HG03196 (cell line): ENCODE measurements at regions not wholly inside any gene's neighbourhood (a gene's known extent, or its start where the extent isn't known, plus 50 kb on each side); places are given as distances from the start of the nearest gene placed in this dataset.
"Not testable (repeated sequence)": the region's sequence is repeated elsewhere in the genome, so short reads cannot be mapped to it uniquely, and the experiment has no call there.

ENCODE experiments used
- ATAC-seq: cut with Tn5 transposase; IDR thresholded peaks from one replicate; pipeline ENCODE4 v1.9.1; 2021; ENCODE audit not compliant: unreplicated experiment

DNA sequence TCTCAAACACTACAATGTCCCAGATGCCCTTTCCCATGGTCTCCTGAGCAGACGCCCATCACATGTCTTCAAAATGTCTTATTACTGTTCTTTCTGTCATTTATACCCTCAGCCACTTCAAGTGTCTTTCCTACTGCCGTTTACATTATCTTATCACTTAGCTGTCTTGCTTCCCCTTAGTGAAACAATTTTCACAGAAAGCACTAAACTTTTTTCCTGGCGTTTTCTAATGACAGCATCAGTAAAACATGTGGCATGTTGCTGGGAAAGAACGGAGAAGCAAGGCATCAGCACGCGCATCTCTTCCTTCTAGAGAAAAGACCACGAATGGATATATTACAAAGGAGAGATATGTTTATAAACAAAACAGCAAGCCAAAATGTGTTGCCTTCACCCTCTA is 189.7 kb upstream of the SLIT2 start:
- ATAC-seq = no peak

DNA sequence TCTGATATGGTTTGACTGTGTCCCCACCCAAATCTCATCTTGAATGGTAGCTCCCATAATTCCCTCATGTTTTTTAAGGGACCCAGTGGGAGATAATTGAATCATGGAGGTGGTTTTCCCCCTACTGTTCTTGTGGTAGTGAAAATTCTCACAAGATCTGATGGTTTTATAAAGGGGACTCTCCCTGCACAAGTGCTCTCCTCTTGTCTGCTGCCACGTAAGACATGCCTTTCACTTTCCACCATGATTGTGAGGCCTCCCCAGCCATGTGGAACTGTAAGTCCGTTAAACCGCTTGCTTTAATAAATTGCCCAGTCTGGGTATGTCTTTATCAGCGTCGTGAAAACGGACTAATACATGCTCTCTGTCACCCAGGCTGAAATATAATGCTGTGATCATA is 200.9 kb upstream of the SLIT2 start:
- no peak for ATAC-seq

DNA sequence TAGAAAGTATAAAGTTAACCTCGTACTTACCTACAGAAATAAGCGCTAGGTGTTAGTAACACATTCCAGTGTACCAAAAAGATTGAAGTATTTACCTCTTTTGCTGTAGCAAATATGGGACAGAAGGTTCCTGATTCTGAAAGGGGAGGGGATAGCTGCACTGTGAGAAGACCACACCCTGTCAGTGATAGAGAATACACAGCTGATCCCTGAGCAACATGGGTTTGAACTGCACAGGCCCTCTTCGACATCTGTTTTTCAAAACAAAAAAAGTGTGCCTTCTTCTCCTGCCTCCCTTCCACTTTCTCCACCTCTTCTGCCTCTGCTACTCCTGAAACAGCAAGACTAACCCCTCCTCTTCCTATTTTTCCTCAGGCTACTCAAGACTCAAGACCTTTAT is 201.8 kb upstream of the SLIT2 start:
- no peak for ATAC-seq

DNA sequence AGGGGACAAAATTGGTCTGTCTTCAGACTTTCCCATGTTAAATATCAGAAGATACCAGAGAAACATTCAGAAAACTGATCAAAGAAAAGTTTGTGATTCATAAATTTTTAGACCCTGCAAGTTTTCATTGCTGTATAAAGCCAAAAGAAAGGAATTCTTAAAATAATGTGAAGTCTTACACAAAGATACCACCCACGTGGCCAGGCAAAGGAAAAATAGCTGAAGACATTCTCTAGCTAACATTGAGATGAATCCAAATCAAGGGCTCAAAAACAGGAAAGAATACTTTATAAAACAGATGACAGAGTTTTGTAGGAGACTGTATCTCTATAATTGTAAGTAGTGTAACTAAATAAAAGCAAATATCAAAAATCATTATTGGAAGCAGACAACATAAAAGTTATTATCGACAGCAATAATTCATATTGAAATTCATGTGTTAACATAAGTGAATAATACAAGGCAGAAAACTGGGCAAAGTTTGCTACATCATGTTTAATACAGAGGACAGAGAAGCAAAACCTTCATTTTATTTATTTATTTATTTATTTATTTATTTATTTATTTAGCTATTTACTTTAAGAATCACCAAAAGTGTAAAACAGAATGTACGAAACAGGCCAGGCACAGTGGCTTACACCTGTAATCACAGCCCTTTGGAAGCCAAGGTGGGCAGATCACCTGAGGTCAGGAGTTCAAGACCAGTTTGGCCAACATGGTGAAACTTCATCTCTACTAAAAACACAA is 204.6 kb upstream of the SLIT2 start:
- no peak for ATAC-seq

DNA sequence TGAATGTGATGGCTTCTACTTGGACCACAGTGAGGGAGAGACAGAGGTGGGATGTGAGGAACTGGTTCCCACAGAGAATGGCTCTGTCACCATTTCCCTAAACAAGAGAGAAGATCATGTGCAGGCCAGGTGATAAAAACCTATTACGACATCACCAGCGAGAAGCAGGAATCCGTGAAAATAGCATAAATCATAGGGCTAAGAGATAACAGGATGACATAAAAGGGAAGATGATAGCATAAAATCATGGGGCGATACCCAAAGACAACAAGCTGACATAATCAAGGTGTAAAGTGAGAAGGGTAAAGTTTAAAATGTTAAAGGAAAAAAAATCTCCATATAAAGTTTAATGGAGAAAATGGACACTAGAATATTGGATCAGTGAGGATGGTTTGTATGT is 205.5 kb upstream of the SLIT2 start:
- no peak for ATAC-seq

DNA sequence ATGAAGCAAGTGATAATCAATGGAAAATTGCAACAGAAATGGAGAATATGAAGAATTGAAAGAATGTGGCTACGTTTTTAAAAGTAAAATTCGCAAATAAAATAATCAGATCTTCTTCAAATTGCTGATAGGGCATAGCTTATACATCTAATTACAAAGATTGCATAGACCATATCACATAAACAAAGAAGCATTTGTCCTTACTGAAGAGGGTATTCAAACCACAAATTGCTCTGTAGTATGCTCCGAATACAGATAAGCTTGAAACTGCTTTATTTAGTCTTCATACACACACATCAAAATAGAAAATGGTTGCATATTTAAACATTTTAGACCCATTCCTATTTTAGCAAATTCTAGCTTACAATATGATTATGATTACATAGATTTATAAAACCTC is 206.7 kb upstream of the SLIT2 start:
- no peak for ATAC-seq

DNA sequence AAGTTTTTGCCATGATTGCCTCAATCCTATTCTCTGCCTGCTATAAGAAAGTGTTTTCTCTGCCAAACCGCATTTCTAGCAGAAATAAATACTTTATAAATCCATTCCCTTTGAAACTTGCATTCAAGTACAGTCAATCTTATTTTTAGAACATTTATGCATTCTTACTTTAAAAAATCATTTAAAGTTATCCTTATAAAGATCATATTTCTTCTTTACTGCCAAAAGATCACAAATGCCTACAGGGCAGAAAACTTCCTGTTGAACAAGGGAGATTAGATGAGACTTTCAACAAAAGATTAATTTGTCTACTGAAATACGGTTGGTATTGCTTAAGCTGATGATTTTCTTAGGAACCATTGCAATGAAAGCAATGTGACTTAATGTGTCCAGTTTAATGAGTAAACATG is 207.2 kb upstream of the SLIT2 start:
- no peak for ATAC-seq

DNA sequence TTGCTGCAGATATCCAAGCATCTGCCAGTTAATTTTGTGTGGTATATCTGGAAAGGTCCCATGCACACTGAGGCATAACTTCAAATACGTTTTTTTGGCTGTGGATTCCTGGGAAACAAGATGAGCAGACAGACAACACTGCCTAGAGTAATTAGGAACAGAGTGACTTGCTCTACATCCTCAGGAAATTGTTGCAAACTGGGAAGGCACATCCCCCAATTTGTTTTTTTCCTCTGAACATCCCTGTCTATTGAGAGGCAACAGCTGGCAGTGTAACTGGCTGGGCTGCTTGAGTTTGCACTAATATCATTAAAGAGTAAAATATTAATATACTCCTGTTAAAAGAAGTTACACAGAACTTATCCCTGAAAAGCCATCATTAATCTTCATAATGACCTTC is 207.7 kb upstream of the SLIT2 start:
- ATAC-seq = no peak

DNA sequence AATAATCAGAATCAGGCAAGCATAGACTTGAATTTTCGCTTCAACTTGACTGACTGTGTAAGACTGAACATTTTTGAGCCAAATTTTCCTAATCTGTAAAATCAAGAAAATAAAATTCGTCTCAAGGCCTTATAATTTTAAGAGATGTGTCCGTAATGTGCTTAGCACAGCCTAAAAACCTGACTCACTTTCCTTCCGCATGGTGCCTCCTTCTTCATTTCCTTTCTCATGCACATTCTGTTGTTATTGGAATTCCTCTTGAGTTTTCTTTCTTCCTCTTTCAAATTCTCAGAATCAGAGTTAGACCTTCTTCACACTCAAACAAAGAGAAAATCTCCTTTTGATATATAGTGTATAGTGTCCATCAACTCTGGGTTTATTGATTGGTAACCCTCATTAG is 208.9 kb upstream of the SLIT2 start:
- ATAC-seq = no peak

DNA sequence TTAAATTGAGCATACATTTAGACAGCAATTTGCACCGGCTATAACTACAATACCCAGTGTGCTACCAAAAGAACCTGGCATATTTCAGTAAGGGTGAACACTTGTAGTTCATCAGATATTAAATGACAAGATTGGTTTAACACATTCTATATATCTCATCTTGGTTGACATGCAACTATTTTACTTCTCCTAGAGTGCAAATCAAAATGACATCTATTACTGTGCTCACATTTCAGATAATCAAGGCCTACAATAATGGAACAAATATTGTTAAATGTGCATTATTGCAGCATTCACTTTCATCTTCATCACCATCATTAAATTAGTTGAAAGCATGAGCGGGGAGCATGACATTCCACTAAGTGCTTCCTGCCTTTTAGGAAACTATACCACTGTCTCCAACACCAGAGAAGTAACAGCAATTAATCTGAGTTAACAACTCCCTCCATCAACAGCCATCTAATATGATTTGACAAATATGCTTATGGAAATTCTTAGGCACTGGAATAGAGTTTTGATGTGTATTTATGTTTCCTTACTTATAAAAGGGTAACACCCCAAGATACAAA is 209.8 kb upstream of the SLIT2 start:
- ATAC-seq = no peak

DNA sequence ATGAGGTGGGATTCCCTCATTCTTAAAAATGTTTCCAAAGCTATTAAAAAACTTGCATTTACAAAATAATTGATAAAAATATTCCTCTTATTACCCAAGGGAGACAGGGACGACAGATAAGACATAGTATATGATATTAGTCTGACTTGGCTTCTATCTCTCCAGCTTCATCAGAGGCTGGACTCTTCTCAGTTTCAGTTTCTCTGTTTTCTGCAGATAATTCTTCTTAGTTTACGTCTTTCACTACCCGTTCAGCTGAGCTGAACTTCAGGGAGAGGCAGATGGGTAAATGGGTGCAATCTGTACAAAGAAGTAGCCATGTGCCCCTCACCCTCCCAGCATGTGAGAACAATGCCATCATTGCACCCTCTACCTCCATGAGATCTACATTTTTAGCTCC is 214.0 kb upstream of the SLIT2 start:
- no peak for ATAC-seq

DNA sequence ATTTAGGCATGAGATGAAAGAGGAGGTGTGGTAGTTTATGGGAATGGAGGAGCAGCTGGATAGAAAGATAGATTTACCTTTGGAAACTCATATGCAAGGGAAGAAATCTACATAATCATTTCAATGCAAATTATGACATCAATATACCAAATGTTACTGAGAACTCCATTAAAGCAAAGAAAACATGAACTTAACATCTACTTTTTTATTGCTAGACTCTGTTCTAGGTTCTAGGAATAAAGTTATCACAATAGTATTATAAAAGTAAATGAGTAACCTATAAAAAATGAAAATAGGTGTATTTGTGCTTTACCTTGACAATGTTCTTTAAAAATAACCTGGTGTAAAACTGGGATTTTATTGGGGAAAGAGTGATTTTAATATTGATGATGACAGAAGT is 221.6 kb upstream of the SLIT2 start:
- ATAC-seq = no peak

DNA sequence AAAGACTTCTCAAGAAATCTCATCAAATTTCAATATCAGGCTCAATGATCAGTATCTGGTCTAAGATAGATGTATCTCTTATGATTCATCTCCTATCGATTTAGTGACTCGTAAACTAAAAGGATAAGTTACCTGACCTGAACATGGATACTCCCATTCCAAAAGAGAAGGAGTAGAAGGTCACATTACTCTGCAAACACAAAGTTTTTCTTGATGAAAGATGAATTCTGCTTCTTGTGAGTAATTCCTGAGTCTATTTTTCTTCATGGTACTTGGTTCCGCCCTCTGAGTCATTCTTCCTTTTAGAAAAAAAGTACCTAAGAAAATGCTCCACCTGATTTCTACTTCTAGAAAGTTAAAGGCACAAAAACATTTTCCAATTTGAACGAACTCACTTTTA is 223.1 kb upstream of the SLIT2 start:
- no peak for ATAC-seq

DNA sequence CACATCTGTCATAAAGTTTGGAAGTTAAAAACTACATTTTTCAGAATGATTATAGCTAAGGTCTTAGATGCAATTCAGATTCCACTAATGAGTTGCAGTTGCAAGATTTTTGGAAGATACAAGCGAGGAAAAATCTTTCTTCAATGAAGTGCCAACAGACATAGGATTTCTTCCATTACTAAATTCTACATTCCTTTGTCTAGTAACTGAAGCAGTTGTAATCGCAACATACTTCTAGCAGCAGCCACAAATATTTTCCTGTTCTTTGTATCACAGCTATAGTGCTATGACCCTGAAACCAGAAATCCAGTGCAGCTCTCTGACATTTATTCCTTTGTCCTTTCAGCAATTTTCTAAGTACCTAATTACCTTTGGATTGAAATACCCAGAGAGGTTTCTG is 225.2 kb upstream of the SLIT2 start:
- no peak for ATAC-seq

DNA sequence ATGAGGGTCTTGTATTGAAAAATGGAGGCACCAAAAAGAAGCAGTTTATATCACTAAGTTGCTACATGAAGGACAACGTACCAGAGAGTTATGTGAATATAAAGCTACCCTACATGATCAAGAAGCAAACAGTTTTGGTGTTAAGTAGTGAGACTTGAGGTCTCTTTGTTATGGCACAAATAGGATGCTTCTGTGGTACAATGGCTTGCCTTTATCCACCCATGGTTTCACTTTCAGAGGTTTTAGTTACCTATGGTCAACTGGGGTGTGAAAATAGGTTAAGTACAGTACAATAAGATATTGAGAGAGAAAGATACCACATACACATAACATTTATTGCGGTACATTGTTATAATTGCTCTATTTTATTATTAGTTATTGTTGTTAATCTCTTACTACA is 229.2 kb upstream of the SLIT2 start:
- no peak for ATAC-seq

DNA sequence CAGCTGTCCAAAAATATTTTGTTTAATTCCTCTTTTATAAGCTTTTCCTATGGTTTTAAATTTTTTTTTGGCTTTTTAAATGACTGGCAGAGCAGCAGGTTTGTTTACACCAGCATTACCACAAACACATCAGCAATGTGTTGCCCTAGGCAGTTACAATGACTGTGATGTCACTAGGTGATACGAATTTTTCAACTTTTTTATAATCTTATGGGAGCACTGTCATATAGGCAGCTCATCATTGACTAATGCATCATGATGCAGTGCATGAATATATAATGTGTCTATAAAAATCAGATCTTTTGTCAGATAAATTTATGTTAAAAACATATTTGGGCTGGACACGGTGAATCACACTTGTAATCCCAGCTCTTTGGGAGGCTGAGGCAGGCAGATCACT is 231.6 kb upstream of the SLIT2 start:
- no peak for ATAC-seq

DNA sequence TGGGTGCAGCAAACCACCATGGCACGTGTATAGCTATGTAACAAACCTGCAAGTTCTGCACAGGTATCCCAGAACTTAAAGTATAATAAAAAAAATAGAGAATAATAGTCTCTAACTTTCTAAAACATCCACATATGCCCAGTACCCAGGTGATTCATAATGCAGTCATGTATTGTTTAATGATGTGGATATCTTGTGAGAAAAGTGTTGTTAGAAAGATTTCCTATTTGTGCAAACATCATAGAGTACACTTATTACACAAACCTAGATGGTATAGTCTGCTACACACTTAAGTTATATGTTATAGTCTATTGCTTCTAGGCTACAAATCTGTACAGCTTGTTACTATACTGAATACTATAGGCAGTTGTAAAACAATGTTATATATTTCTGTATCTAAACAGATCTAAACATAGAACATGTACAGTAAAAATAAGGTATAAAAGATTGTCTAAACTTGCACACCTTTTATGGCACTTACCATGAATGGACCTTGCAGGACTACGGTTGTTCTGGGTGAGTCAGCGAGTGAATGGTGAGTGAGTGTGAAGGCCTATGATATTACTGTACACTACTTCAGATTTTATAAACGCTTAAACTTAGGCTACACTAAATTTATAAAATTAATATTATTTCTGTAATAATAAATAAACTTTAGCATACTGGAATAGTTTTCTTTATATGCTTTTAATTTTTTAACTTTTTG is 232.2 kb upstream of the SLIT2 start:
- no peak for ATAC-seq

DNA sequence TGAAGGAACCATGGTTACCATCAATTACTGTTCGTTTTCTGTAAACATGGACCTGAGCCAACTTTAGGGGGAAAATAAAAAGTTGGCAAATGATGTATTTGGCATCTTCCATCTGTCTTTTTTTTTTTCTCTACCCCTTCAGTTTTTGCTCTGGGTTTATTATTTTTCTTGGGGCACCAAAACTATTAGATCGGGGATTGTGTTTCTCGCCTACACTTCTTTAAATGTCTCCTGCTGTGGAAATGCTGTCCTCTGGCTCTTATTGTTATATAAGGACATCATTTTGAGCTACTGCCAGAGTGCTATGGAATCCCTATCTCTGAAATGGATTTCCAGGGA is 234.0 kb upstream of the SLIT2 start:
- no peak for ATAC-seq

DNA sequence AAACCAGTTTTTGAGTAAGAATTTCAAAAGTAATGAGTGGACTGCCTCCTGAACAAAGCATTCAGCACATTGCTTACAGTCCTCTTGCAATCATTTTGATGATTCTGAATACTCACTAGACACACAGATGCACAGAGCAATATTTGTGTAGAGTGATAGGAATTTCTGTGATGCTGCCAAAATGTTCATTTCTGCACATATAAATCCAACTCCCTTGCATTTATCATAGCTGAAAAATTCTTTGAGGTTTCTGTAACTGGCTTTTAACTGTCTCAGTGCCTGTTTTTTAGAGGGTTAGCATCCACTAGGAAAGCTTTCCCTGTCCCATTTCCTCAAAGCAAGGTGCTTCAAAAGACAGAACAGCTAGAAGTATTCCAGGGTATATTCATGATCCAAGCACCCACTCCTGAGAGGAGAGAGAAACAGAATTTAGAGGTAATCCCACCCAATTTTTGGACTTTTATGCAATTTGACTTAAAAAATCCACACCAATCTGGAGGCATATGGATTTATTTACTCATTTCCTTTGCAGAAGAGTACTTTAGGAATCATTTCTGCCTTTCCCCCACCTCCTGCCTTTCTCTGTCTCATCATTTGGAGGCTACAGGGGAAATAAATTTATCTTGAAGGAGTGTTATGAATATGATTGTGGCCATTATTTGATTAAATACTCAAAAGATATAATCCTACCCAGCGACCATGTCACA is 234.5 kb upstream of the SLIT2 start:
- no peak for ATAC-seq

DNA sequence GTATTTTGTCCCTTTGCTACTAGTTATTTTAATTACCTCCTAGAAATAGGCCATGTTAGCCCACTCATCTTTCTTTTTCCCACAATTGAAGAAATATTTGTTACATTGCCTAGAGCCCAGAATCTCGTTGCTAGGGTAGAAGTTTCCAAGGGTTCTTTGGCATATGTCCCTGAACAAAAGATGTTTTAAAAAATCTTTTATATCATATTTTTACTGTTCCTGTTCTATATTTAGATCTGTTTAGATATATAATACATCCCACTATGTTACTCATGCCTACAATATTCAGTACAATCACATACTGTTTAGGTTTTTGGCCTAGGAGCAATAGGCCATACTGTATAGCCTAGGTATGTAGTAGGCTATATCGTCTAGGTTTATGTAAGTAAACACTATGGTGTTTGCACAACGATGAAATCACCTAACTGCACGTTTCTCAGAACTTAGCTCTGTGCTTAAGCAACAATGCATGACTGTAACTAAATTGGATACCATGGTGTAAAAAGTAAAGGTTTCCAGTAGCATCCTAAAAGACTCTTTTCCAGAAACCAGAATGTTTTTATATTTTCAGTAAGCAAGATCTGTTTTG is 236.0 kb upstream of the SLIT2 start:
- no peak for ATAC-seq

DNA sequence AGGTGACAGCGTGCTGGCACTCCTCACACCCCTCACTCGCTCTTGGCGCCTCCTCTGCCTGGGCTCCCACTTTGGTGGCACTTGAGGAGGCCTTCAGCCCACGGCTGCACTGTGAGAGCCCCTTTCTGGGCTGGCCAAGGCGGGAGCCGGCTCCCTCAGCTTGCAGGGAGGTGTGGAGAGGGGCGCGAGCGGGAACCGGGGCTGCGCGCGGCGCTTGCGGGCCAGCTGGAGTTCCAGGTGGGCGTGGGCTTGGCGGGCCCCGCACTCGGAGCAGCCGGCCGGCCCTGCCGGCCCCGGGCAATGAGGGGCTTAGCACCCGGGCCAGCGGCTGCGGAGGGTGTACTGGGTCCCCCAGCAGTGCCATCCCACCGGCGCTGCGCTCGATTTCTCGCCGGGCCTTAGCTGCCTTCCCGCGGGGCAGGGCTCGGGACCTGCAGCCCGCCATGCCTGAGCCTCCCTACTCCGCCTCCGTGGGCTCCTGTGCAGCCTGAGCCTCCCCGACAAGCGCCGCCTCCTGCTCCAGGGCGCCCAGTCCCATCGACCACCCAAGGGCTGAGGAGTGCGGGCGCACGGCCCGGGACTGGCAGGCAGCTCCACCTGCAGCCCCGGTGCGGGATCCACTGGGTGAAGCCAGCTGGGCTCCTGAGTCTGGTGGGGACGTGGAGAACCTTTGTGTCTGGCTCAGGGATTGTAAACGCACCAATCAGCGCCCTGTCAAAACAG is 247.7 kb upstream of the SLIT2 start:
- ATAC-seq = not testable (repeated sequence)
